SIG-M5 treated with dmso at 0.1 percent for 504 hours (cell line): ENCODE measurements at regions not wholly inside any gene's neighbourhood (a gene's known extent, or its start where the extent isn't known, plus 50 kb on each side); places are given as distances from the start of the nearest gene placed in this dataset.
"Not testable (repeated sequence)": the region's sequence is repeated elsewhere in the genome, so short reads cannot be mapped to it uniquely, and the experiment has no call there.

Source experiments
- DNase-seq: peaks from one replicate; lab custom pipeline; 2025; ENCODE audit not compliant: unreplicated experiment; lab: John Stamatoyannopoulos, UW

DNA sequence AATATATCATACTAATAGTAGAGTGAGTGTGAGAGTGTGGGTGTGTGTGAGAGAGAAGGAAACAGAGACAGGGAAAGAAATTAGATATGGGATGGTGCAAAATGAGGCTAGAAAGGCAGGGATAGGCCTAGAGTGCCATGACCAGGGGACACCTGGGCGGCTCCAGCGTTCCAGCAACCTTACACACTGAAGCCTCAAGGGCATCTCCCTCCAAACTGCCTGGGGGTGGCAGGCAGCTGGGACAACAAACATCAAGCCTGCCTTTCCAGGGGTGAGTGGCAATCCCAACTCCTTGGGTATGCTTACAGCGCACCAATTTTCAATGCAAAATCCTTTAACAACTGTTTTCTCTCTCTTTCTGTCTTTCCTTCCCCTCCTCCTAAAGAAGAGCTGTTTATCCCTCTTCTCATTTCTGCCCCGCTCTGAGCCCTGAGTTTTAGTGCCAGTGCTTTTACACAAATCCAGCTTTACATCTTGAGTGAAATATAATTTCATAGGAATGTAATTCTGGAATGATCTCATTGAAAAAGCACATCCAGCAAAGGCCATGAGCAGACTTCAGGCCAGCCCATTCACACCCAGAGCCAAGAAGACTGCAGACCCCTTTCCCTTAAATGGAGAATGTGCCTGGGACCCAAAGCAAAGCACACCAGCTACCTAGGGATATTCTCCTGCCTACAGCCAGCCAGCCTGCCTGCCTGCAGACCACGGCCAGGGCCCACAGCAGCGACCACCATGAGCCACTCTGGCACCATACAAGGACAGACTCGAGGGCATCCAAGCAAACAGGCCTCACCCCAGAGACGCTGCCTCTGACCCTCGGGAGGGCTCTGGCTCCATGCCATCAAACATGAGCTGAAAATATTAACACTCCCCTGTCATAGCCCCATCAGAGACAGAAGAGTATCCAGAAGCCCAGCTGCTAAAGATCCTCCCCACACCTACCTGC is 90.3 kb downstream of the RPL27A start:
- DNase-seq, result no peak

DNA sequence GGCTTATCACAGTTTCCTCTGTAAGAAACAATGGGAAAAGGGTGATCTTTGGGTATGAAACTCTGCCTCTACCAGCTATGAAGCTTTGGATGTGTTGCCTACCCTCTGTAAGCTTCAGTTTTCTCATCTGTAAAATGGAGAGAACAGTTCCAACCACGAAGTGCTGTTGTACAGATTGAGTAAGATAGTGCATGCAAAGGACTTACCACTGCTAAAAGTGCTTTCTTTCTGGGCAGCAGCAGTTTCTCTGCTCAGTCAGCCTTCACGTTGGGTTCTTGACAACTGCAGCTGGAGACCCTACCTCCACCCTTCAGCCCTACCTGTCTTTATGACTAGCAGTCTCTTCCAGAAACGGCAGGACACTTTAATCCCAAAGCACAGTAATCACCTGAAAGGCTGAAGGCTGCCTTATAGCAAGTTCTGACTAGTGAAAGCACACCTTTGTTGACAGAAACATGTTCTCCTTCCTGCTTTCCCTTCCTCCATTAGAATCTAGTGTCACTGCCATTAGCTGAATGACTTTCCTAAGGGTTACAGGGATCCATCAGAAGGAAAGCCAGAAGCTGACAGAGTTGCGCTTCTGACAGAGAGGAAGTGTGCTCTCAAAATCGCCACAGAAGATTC is 91.4 kb downstream of the RPL27A start:
- DNase-seq, result no peak

DNA sequence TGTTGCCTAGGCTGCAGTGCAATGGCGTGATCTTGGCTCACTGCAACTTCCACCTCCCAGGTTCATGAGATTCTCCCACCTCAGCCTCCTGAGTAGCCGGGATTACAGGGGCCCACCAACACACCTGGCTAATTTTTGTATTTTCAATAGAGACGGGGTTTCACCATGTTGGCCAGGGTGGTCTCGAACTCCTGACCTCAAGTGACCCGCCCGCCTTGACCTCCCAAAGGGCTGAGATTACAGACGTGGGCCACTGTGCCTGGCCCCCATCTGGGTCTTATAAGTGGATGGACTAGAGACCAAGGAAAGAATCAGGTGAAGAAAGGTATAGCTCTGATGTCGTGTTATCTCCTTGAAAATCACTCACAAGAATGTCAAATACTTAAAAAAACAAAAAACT is 92.3 kb downstream of the RPL27A start:
- DNase-seq, result not testable (repeated sequence)

DNA sequence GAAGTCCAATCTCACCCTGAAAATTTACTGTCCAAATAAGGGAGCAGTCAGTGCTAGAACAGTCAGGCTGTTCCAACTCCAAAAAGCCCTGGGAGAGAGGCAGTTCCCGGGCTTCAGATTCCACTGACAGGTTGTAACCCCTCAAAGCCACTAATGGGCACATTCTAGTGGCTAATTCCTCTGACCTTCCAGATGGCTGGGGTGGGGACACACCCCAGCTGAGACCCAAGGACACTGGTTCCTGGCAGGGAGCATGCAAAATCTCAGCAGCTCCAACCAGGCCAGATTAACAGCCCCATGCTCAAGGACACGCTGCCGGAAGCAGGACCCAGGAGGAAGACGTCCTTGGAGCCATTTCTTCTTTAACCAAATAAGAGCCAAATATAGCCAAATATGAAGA is 92.7 kb downstream of the RPL27A start:
- DNase-seq, result no peak

DNA sequence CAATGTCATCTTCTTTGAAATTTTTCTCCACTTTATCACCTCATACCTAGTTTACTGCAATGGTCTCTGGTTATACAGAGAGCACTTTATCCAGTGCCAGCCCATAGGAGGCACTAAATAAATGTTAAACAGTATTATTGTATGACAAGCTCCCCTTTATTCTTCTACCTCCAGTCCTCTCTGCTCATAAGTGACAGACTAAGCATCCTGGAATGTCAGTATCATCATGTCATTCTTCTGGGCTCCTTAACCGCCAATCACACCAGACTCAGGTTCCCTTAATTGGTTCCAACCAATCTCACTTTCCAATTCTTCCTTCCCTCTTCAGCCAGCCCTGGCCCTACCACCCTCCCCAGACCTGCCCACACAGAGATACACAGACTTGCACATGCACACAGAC is 93.1 kb downstream of the RPL27A start:
- no peak for DNase-seq

DNA sequence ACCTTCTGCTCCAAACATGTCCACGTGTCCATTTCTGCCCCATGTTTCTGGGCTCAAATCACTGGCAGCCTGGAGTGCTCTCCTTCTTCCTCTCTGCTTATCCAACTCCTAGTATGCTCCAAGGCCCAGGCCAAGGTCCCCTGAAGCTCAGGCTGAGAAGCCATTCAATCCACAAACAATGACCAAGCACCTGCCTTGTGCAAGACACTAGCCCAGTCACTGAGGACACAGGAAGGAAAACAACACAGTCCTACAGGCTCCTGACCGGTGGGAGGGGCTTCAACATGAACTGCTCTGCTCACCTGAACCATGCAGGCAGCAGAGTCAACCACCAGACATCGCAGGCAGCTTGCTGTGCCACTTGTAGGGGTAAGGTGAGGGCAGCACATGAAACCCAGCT is 93.6 kb downstream of the RPL27A start:
- no peak for DNase-seq

DNA sequence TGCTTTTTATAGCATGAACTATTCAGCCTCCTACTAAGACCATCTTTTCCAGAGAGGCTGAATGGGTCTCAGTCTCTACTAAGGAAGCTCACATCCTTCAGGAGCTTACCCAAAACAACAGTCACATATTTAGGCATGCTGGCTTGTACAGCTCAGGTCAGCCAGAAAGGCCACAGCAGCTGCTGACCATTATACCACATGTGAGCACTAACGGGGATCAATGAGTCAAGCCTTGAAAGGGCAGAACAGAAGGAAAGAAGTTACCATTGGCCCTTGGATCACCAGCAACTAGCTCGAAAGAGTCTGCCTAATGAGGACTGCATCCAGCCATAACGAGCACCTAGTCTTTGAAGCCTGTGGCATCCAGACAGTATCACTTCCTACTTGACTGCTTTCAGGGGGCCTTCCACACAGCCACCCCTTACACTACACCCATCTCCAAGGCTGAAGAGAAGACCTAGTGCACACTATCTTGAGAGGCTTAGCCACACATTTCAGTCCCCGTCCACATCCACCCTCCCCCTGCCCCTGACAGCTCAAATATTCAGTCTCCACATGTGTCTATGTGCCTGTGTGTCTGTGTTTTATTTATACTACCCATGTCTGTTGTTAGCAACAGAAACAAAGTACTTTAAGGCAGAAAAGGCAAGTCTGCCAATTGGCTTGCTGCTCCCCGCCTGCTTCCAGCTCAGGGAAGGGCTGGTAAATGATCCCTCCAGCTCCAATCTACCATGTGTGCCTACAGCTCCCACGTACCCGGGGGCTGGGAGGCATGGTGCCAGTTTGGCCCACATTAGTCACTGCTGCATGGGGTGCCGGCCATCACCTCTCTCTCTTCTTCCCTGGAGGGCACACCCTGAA is 95.5 kb downstream of the RPL27A start:
- no peak for DNase-seq

DNA sequence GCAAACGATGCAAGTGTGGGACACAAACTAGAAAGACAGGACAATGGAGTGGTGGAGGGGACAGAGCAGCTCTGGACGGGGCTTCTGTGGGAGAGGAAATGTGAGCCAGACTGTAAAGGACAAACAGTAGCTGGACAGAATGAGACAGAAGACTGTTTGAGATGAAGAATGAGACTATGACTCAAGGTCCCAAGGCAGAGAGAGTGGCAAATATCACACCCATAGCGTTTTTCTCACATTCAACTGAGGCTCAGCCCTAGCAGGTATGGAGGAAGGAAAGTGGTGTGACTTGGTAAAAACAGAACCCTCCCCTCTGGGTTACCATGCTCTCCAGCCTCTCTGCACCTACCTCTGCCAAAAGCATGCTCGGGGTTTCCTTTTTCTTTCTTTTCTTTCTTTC is 96.5 kb downstream of the RPL27A start:
- DNase-seq, result no peak

DNA sequence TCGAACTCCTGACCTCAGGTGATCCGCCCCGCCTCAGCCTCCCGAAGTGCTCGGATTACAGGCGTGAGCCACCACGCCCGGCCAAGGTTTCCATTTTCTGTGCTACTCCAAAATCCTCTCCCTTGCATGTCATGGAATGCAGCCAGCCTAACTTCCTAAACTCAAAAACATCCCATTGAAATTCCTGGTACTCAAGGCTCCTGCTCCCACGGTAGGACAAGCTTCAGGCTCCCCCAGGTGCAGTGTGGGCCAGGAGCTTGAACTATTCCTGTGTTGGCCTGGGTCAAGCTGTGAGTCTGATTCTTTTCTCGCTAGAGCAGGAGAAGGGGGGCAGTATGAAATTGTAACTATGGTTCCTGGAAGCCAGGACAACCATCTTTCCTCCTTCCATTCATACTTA is 97.1 kb downstream of the RPL27A start:
- DNase-seq, result no peak

DNA sequence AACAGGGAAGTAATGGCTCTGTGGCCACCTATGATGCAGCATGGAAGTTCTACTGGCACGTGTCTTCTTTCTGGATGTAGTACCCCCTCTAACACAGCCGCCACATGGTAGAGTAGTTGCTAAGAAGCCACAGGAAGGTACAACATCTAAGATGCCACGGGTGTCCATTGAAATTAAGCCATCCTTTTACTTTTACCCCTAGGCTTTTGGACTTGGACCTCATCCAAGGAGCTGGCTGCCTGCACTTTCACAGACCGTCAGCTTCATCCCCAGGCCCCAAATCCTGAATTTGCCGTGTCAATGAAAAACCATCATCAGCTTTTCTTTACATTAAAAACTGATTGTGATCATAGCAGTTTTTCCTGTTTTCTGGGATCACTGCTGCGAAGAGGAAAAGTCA is 102.4 kb downstream of the RPL27A start:
- no peak for DNase-seq

DNA sequence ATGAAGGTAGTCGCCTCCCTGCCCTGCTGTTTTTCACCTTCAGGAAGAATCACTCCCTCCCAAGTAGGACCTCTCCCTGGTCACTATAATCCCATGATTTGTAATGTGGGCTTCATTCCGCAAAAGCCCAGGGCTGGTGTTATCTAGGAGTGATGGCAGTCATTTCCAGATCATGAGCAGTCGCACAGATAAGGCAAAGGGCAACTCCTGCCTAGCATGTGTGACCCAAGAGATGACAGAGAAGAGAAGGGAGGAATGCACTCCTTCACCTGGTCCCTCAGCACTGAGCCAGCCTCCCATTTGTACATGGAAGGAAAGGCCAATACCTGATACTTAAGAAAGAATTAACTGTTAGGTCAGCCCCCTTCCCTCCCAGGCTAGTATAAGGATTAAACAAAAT is 102.9 kb downstream of the RPL27A start:
- DNase-seq, result no peak

DNA sequence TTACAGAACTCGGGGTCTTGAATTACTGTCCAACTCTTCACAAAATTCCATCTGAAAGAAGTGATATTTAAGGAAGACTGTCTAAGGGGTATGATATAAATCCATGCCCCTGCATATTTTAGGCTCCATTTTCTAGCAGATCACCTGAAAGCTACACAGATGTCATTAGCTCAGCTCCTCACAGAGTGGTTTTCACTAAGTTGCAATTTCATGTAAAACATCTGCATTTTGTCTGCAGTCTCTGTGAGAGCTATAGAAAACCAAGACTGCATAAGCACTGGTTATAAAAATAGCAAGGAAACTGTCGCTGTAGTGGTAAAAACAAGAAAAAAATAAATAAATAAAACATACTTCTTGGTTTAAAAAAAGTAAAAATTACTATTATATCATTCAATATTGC is 103.4 kb downstream of the RPL27A start:
- no peak for DNase-seq

DNA sequence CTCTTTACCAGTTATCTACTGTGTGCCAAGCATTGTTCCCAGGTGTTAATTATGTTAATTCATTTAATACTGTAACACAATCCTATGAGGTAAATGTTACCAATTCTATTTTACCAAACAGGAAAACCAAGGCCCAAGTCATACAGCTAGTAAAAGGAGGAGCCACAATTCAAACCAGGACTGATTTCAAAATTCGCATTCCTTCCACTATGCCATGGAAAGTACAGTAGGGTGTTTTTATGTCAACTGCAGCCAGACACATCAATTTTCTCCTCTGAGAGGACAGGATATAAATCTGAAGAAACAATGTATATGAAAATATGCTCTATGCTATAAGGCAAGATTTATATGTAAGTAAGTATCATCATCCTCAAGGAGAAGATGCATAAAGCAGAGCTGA is 104.3 kb downstream of the RPL27A start:
- DNase-seq, result no peak

DNA sequence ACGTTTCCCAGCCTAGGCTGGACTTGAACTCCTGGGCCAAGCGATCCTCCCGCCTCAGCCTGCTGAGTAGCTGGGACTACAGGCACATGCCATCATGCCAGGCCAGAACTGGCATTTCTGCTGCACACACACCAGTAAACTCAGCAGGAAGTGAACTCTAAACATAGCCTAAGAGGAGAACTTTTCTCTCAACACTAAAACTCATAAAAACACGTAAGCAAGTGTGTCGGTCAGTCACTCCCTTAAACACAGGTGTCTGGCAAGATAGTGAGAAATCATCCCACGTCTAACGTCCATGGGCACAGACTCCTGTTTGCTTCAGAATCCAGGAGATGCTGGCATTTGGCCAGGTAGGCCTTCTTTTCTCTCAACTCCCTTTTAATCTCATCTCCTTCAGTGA is 104.8 kb downstream of the RPL27A start:
- no peak for DNase-seq

DNA sequence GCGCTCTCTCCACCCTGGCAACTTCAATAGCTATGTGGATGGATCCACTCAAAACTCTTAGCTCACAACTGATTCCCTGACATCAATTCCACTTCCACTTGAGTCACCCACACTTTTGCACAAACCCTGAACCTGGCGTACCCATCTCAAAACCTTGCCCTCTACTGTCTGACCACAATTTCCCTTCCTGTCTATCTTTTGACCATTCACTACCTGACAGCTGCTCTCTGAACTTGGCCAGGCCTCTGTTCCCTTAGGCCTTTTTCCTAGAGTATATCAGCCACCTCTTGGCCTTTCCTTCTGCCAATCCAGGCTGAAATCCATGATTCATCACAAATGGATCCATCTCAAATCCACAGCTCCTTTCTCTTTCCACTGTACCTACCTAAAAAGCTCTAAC is 106.0 kb downstream of the RPL27A start:
- no peak for DNase-seq

DNA sequence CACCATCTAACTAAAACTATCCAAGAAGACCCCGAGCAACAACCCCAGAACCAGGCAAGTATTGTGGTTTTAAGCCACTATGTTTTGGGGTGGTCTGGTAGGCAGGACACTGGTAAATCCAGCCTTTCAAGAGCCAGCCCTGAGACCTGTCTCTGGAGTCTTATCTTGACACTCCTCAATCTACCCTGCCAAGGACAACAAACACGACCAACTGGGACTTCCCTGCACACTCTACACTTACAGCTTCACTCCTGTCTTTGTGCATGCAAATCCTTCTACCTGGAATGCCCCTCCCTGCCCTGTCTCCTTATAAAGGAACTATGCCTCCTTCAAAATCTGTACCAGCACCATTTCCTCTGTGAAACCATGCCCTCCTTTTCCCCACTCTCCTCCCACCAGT is 107.3 kb downstream of the RPL27A start:
- no peak for DNase-seq

DNA sequence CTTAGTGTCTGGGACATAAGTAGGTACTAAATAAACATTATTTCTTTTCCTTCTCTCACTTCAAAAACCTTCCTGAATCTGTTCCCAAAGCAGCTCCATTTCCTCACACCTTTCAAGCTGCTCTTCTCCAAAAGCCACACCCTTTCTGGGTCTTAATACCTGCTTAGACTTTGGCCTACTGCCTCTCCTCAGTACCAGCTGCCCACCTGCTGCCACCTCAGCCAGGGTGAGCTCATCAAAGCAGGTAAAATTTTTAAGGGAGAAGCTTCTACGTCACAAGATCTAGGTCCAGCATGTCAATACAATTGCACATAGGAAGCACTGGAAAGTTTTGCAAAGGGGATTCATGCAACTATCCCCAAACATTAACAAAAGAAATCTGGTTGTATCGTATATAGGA is 108.4 kb downstream of the RPL27A start:
- DNase-seq, result no peak

DNA sequence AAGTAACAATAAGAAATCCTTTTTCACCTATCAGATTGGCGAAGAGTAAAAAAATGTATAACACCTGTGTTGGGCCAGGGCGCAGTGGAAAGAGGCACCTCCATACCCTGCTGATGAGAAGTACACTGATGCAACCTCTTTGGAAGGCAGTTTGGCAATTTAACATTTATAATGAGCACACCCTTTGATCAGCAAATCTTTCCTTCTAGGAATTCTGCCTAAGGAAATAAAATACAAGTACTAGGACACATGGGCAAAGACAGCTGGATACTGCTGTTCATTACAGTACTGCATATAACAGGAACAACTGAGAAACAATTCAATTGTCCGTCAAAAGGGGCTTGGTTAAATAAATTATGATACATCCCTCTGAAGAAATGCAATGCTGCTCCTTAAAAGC is 110.1 kb downstream of the RPL27A start:
- DNase-seq, result no peak

DNA sequence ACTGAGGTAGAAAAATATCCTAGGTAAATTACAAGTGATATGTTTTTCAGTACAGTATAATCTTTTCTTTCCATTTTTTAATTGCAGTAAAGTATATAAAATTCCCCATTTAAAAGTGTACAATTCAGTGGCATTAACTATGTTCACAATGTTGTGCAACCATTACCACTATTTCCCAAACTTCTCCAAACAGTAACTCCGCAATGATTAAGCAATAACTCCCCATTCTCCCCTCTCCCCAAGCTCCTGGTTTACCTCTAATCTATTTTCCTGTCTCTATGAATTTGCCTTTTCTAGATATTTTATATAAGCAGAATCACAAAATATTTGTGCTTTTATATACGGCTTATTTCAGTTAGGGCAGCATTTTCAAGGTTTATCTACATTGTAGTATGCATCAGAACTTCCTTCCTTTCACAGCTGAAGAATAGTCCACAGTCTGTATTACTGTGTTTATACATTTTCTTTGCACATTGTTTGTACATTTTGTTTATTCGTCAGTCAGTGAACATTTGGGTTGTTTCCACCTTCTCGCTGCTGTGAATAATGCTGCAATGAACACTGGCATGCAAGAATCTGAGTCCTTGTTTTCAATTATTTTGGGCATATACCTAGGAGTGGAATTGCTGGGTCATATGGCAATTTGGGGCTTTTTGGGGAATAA is 110.7 kb downstream of the RPL27A start:
- DNase-seq, result no peak

DNA sequence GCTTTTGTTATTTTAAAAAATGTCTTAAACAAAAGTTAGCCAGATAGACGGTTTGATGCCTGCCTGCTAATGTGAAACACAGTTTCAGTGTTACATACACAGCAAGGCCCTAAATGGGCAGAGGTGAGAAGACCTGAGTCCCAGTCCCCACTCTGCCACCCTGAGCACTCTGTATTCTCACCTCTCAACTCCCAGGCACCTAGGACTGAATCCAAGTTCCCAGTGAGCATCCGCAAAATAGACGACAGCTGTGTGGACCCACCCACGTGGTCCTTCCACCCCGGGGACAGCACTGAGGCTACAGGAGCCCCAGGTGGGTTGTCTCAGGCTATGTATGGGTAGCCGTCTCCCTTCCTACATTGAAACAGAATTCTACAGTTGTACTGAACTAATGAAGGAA is 111.5 kb downstream of the RPL27A start:
- no peak for DNase-seq

DNA sequence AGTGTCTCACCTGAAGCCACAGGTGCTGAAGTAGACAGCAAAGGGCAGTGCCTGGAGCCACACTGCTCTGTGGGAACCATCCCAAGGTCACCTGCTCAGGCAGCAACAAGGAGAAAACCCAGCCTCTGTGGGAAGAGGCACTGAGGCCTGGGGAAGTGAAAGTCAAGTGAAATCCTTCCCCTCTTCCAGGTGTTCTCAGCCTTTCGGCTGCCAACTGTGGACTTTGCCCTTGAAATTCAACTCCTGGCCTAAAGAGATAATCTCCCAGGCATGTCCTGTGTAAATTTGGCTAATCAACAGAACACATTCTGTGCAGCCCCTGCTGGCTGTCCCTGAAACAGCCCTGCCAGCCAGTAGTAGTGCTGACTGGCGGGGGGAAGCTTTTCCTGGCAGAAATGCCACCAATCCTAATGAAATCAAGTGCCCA is 112.1 kb downstream of the RPL27A start:
- DNase-seq, result no peak
